Testis (tissue), 2 donors: ENCODE measurements at regions not wholly inside any gene's neighbourhood (a gene's known extent, or its start where the extent isn't known, plus 50 kb on each side); places are given as distances from the start of the nearest gene placed in this dataset.

Experiments
- POLR2A ChIP-seq: fragments of 450-650 bp; IDR thresholded peaks from one replicate; pipeline ENCODE4 v1.6.1; 2017; ENCODE audit warnings: antibody characterized with exemption, mild to moderate bottlenecking, moderate library complexity
- TF ChIP-seq, protein P1 (sequence below), 3 experiments: fragments of 450-650 bp in 2 of 3; fragments of 200-600 bp in 1 of 3; sonication (generic) in 1 of 3; IDR thresholded peaks; one replicate each; pipeline ENCODE4 v1.5.1; 2016 to 2019; ENCODE audit warnings: antibody characterized with exemption in 3 of 3, mild to moderate bottlenecking in 2 of 3, moderate library complexity in 1 of 3

DNA sequence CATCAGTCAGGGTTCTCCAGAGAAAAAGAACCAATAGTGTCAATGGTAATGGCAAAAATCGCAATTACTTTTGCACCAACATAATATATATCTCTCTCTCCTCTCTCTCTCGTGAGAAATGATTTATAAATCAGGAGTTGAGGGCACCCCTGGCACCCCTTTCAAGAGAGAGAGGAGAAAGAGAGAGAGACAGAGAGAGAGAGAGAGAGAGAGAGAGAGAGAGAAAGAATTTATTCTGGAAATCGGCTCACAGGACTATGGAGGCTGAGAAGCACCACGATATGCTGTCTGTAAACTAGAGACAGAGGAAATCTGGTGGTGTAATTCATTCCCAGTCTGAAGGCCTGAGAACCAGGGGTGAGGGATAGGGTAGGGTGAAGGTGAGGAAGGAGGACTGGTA is 201.9 kb upstream of the MAP3K7 start:
- no peak for TF ChIP-seq POLR2A
- TF ChIP-seq, protein P1, sequence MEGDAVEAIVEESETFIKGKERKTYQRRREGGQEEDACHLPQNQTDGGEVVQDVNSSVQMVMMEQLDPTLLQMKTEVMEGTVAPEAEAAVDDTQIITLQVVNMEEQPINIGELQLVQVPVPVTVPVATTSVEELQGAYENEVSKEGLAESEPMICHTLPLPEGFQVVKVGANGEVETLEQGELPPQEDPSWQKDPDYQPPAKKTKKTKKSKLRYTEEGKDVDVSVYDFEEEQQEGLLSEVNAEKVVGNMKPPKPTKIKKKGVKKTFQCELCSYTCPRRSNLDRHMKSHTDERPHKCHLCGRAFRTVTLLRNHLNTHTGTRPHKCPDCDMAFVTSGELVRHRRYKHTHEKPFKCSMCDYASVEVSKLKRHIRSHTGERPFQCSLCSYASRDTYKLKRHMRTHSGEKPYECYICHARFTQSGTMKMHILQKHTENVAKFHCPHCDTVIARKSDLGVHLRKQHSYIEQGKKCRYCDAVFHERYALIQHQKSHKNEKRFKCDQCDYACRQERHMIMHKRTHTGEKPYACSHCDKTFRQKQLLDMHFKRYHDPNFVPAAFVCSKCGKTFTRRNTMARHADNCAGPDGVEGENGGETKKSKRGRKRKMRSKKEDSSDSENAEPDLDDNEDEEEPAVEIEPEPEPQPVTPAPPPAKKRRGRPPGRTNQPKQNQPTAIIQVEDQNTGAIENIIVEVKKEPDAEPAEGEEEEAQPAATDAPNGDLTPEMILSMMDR (IDR thresholded peaks at IDR 0.05), result no peak
